Ascending aorta (tissue), 2 donors: ENCODE measurements at regions not wholly inside any gene's neighbourhood (a gene's known extent, or its start where the extent isn't known, plus 50 kb on each side); places are given as distances from the start of the nearest gene placed in this dataset.

ENCODE experiments used
- DNase-seq, 2 donors: peaks; one replicate each; pipeline ENCODE4 v3.0.0-alpha.2; 2019; ENCODE audit warnings: low spot score in 2 of 2
- H3K27ac ChIP-seq, 2 donors: fragments of 200-600 bp; sonication (generic); one replicate each; pipeline ENCODE4 v1.5.1; 2016 to 2017; ENCODE audit warnings: mild to moderate bottlenecking in 1 of 2
- H3K27me3 ChIP-seq: fragments of 200-600 bp; sonication (generic); one replicate; pipeline ENCODE4 v1.5.1; 2017
- H3K36me3 ChIP-seq, 2 donors: fragments of 200-600 bp; sonication (generic); one replicate each; pipeline ENCODE4 v1.5.1; 2016
- H3K4me1 ChIP-seq, 2 donors: fragments of 200-600 bp; sonication (generic); one replicate each; pipeline ENCODE4 v1.5.1; 2016 to 2017; ENCODE audit warnings: mild to moderate bottlenecking in 1 of 2
- H3K4me3 ChIP-seq, 2 donors: fragments of 200-600 bp; sonication (generic); one replicate each; pipeline ENCODE4 v1.5.1; 2016 to 2017; ENCODE audit warnings: mild to moderate bottlenecking in 1 of 2
- H3K9me3 ChIP-seq, 2 donors: fragments of 200-600 bp; sonication (generic); one replicate each; pipeline ENCODE4 v1.5.1; 2016
- CTCF ChIP-seq, 3 experiments: fragments of 200-600 bp in 2 of 3; fragments of 450-650 bp in 1 of 3; sonication (generic) in 2 of 3; IDR thresholded peaks; one replicate each; pipeline ENCODE4 v1.5.1; 2016 to 2019; ENCODE audit warnings: antibody characterized with exemption in 3 of 3, mild to moderate bottlenecking in 1 of 3, moderate library complexity in 1 of 3
- intact Hi-C: fragments of 100-400 bp; cut with DNase I; formaldehyde crosslinking; loops from one replicate; pipeline ENCODE4 v1.15.1; 2023

DNA sequence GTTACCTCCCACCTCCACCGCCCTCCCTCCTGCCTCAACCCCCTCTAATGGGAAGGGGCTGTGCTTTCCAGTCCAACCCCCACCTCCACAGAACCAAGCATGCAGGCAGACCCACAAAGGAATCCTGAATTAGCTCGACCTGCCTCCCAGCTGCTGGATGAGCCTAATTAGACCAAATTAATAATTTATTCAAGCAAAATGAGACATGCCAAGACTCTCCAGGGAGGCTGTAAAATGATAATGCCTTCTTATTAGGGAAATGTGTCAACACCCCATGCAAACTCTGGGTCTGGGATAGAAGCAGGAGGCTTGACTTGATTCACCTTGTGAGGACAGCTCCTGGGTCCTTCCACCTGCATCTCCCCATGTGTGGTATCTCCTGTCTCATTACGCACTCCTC is 59.4 kb upstream of the HMGXB4 start:
- intact Hi-C loops: no loop called here
- Histone ChIP-seq H3K36me3 (no peaks in the 10 kb centered on the region), H3K27me3 (no peaks in the 10 kb centered on the region), H3K9me3 (no peaks in the 10 kb centered on the region), H3K4me1 (no peaks in the 10 kb centered on the region), H3K27ac (no peak overlapping the region), H3K4me3 (no peak overlapping the region)
- no peak for TF ChIP-seq CTCF (IDR thresholded peaks at IDR 0.05)
- DNase-seq: no peak

- DNase-seq: no peak
- Histone ChIP-seq H3K36me3 (no peaks in the 10 kb centered on the region), H3K4me3 (no peak overlapping the region), H3K4me1 (no peaks in the 10 kb centered on the region), H3K9me3 (no peaks in the 10 kb centered on the region), H3K27ac (no peak overlapping the region), H3K27me3 (no peaks in the 10 kb centered on the region)
- intact Hi-C loops: no loop called here
- no peak for TF ChIP-seq CTCF (IDR thresholded peaks at IDR 0.05)
Measured at GRCh38 chr22:35198738-35199137, 58.6 kb upstream of the HMGXB4 start.

DNA sequence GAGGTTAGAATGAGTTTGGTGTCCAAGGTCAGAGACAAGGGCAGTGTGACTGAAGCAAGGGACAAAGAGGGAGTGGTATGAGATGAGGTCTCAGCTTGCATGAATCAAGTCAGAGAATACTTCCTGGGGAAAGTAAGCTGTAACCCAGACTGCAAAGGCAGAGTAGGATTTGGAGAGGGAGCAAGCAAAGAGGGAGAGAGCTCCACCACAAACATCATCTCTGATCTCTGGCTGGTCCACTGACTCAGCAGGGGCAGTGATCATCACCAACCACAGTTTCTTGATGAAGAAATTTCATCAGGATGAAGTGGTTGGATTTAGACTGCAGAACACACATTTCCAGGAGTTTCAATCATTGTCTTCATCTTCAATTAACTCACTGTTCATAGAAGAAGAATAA is 54.9 kb upstream of the HMGXB4 start:
- H3K9me3 ChIP-seq: no peaks in the 10 kb centered on the region
- intact Hi-C loops: no loop called here
- DNase-seq: no peak
- no peak for TF ChIP-seq CTCF (IDR thresholded peaks at IDR 0.05)
- H3K4me3 ChIP-seq: no peak overlapping the region
- no peaks in the 10 kb centered on the region for H3K4me1 ChIP-seq
- no peak overlapping the region for H3K27ac ChIP-seq
- no peaks in the 10 kb centered on the region for H3K27me3 ChIP-seq
- no peaks in the 10 kb centered on the region for H3K36me3 ChIP-seq

DNA sequence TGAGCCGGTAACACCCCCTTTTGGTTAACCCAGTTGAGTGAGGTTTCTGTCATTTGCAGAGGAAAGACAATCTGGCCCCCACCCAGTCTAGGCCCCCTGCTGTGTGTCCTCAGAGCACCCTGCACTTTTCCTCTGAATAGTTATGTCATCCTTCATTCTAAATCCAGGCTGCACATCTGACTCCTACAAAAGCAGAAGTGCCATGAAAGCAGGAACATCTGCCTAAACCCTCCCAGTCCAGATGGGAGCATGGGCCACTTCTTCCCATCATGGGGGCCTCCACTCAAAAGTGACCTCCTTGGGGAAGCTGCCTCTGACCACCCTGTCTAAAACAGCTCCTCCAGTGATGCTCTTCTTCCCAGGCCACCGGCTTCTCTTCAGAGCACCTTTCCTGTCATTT is 53.7 kb upstream of the HMGXB4 start:
- no peak for TF ChIP-seq CTCF (IDR thresholded peaks at IDR 0.05)
- H3K27ac ChIP-seq: no peak overlapping the region
- no peak for DNase-seq
- H3K4me1 ChIP-seq: no peaks in the 10 kb centered on the region
- H3K4me3 ChIP-seq: no peak overlapping the region
- no peaks in the 10 kb centered on the region for H3K27me3 ChIP-seq
- no peaks in the 10 kb centered on the region for H3K36me3 ChIP-seq
- intact Hi-C loops: no loop called here
- no peaks in the 10 kb centered on the region for H3K9me3 ChIP-seq

GRCh38 chr22:35204807-35205775 is 52.2 kb upstream of the HMGXB4 start:
- Histone ChIP-seq H3K4me3 (no peak overlapping the region), H3K27me3 (no peaks in the 10 kb centered on the region), H3K36me3 (no peaks in the 10 kb centered on the region), H3K9me3 (no peaks in the 10 kb centered on the region), H3K4me1 (no peaks in the 10 kb centered on the region), H3K27ac (no peak overlapping the region)
- DNase-seq: no peak
- TF ChIP-seq CTCF (IDR thresholded peaks at IDR 0.05): no peak
- intact Hi-C loops: no loop called here
